ENCODE measurements at regions not wholly inside any gene's neighbourhood (a gene's known extent, or its start where the extent isn't known, plus 50 kb on each side); places are given as distances from the start of the nearest gene placed in this dataset.

DNA sequence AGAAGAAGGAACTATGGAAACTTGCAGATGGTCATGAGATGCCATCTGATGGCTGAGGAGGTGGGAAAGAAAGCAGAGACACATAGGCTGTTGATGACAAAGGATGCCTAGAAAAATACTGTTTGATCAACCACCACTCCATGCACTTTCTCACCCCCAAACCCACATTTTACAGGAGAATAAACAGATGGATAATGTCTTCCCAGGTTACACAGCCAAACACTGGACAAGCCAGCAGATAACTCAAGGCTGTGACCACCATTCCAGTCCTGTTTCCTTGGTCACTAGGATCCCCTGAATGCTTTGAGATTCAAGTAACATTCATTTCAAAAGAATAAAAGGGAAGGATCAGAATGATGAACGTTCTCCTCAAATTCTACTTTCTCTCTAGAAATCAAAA, 733.0 kb upstream of the SOX11 start:
- no peak overlapping the region for H3K27ac Mint-ChIP-seq
- no peaks in the 10 kb centered on the region for H3K36me3 ChIP-seq (ENCODE audit: insufficient read depth, low read length)
- H3K27me3 Mint-ChIP-seq: no peaks in the 10 kb centered on the region
- H3K9me3 Mint-ChIP-seq: peaks cover 0 to 11% (median 2%) of the 10 kb centered on the region in 8 donors
- CTCF ChIA-PET (ENCODE audit: partially characterized antibody): no interaction called here
- H3K36me3 Mint-ChIP-seq: no peaks in the 10 kb centered on the region
- no peak overlapping the region for H3K4me3 ChIP-seq (ENCODE audit: low read length in 2 of 2)
- no peaks in the 10 kb centered on the region for H3K9me3 ChIP-seq (ENCODE audit: control insufficient read depth in 1 of 2, low read length in 2 of 2)
- no peak overlapping the region for H3K27ac ChIP-seq (ENCODE audit: low read depth, low read length)
- H3K4me1 ChIP-seq (ENCODE audit: insufficient read depth, low read length): no peaks in the 10 kb centered on the region
- POLR2A ChIA-PET (ENCODE audit: partially characterized antibody): no interaction called here
- no peaks in the 10 kb centered on the region for H3K27me3 ChIP-seq (ENCODE audit: insufficient read depth, low read length)
- H3K4me1 Mint-ChIP-seq: no peaks in the 10 kb centered on the region
- intact Hi-C loops (cut with micrococcal nuclease): no loop called here
- no peak overlapping the region for H3K4me3 Mint-ChIP-seq
- DNase-seq: no peak

GRCh38 chr2:4962419-4962818, 729.8 kb upstream of the SOX11 start:
- intact Hi-C loops (cut with micrococcal nuclease): no loop called here
- peaks cover 0 to 7% (median 1%) of the 10 kb centered on the region in 8 donors for H3K9me3 Mint-ChIP-seq
- CTCF ChIA-PET (ENCODE audit: partially characterized antibody): no interaction called here

DNA sequence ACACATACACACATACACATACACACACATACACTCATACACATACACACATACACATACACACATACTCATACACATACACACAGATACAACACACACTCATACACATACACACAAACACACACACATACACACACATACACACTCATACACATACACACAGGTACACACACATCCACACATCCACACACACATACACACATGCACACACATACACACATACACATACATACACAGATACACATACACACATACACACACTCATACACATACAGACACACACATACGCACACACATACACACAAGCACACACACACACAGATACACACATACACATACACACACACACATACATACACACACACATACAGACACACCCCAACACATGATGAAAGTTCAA, 729.1 kb upstream of the SOX11 start:
- Histone ChIP-seq H3K27ac (ENCODE audit: low read depth, low read length) (no peak overlapping the region), H3K36me3 (ENCODE audit: insufficient read depth, low read length) (no peaks in the 10 kb centered on the region), H3K4me3 (ENCODE audit: low read length in 2 of 2) (no peak overlapping the region), H3K4me1 (ENCODE audit: insufficient read depth, low read length) (no peaks in the 10 kb centered on the region), H3K9me3 (ENCODE audit: control insufficient read depth in 1 of 2, low read length in 2 of 2) (no peaks in the 10 kb centered on the region), H3K27me3 (ENCODE audit: insufficient read depth, low read length) (no peaks in the 10 kb centered on the region)
- peaks cover 0 to 5% (median 2%) of the 10 kb centered on the region in 8 donors for H3K9me3 Mint-ChIP-seq
- intact Hi-C loops (cut with micrococcal nuclease): no loop called here
- no peak overlapping the region for H3K27ac Mint-ChIP-seq
- H3K4me1 Mint-ChIP-seq: no peaks in the 10 kb centered on the region
- H3K36me3 Mint-ChIP-seq: no peaks in the 10 kb centered on the region
- no peak overlapping the region for H3K4me3 Mint-ChIP-seq
- ChIA-PET POLR2A (ENCODE audit: partially characterized antibody) (no interaction called here), CTCF (ENCODE audit: partially characterized antibody) (no interaction called here)
- DNase-seq: no peak
- no peaks in the 10 kb centered on the region for H3K27me3 Mint-ChIP-seq

More at GRCh38 chr2:4962419-4962818, 729.8 kb upstream of the SOX11 start:
- Mint-ChIP-seq H3K4me1 (no peaks in the 10 kb centered on the region), H3K4me3 (no peak overlapping the region), H3K27ac (no peak overlapping the region), H3K27me3 (no peaks in the 10 kb centered on the region), H3K36me3 (no peaks in the 10 kb centered on the region)
- Histone ChIP-seq H3K9me3 (ENCODE audit: control insufficient read depth in 1 of 2, low read length in 2 of 2) (no peaks in the 10 kb centered on the region), H3K36me3 (ENCODE audit: insufficient read depth, low read length) (no peaks in the 10 kb centered on the region), H3K27me3 (ENCODE audit: insufficient read depth, low read length) (no peaks in the 10 kb centered on the region), H3K4me1 (ENCODE audit: insufficient read depth, low read length) (no peaks in the 10 kb centered on the region), H3K4me3 (ENCODE audit: low read length in 2 of 2) (no peak overlapping the region), H3K27ac (ENCODE audit: low read depth, low read length) (no peak overlapping the region)
- DNase-seq: no peak
- POLR2A ChIA-PET (ENCODE audit: partially characterized antibody): no interaction called here

GRCh38 chr2:4964001-4964540, 728.1 kb upstream of the SOX11 start:
- Histone ChIP-seq H3K27me3 (ENCODE audit: insufficient read depth, low read length) (no peaks in the 10 kb centered on the region), H3K36me3 (ENCODE audit: insufficient read depth, low read length) (no peaks in the 10 kb centered on the region), H3K27ac (ENCODE audit: low read depth, low read length) (no peak overlapping the region), H3K4me3 (ENCODE audit: low read length in 2 of 2) (no peak overlapping the region), H3K4me1 (ENCODE audit: insufficient read depth, low read length) (no peaks in the 10 kb centered on the region), H3K9me3 (ENCODE audit: control insufficient read depth in 1 of 2, low read length in 2 of 2) (no peaks in the 10 kb centered on the region)
- H3K27ac Mint-ChIP-seq: no peak overlapping the region
- no peaks in the 10 kb centered on the region for H3K36me3 Mint-ChIP-seq
- intact Hi-C loops (cut with micrococcal nuclease): no loop called here
- H3K4me1 Mint-ChIP-seq: no peaks in the 10 kb centered on the region
- POLR2A ChIA-PET (ENCODE audit: partially characterized antibody): no interaction called here
- DNase-seq: no peak
- H3K4me3 Mint-ChIP-seq: no peak overlapping the region
- peaks cover 0 to 5% (median 2%) of the 10 kb centered on the region in 8 donors for H3K9me3 Mint-ChIP-seq
- no peaks in the 10 kb centered on the region for H3K27me3 Mint-ChIP-seq
- CTCF ChIA-PET (ENCODE audit: partially characterized antibody): no interaction called here

DNA sequence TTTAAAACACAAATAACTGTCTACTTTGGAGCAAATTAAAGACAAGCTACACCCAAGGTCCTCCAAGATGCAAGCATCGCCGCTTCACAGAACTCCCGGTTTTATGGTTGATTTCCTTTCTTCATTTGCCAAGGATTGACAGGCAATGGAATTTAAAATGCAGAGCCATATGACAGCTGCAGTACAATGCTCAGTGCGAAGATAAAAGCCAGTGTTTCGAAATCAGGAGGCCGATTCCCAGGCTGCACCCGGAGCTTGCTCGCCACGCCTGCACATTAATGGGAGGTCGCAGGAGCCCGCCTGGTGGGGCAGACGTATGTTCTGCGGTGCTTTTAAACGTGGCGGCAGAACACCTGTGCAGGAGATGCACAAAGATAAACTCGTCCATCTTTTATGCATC, 727.6 kb upstream of the SOX11 start:
- ChIA-PET POLR2A (ENCODE audit: partially characterized antibody) (no interaction called here), CTCF (ENCODE audit: partially characterized antibody) (no interaction called here)
- Mint-ChIP-seq H3K9me3 (peaks cover 0 to 5% (median 3%) of the 10 kb centered on the region in 8 donors), H3K27ac (no peak overlapping the region), H3K27me3 (no peaks in the 10 kb centered on the region), H3K4me3 (no peak overlapping the region), H3K36me3 (no peaks in the 10 kb centered on the region), H3K4me1 (no peaks in the 10 kb centered on the region)
- intact Hi-C loops (cut with micrococcal nuclease): no loop called here
- Histone ChIP-seq H3K27ac (ENCODE audit: low read depth, low read length) (no peak overlapping the region), H3K4me1 (ENCODE audit: insufficient read depth, low read length) (no peaks in the 10 kb centered on the region), H3K27me3 (ENCODE audit: insufficient read depth, low read length) (no peaks in the 10 kb centered on the region), H3K36me3 (ENCODE audit: insufficient read depth, low read length) (no peaks in the 10 kb centered on the region), H3K9me3 (ENCODE audit: control insufficient read depth in 1 of 2, low read length in 2 of 2) (no peaks in the 10 kb centered on the region), H3K4me3 (ENCODE audit: low read length in 2 of 2) (no peak overlapping the region)
- DNase-seq: no peak

DNA sequence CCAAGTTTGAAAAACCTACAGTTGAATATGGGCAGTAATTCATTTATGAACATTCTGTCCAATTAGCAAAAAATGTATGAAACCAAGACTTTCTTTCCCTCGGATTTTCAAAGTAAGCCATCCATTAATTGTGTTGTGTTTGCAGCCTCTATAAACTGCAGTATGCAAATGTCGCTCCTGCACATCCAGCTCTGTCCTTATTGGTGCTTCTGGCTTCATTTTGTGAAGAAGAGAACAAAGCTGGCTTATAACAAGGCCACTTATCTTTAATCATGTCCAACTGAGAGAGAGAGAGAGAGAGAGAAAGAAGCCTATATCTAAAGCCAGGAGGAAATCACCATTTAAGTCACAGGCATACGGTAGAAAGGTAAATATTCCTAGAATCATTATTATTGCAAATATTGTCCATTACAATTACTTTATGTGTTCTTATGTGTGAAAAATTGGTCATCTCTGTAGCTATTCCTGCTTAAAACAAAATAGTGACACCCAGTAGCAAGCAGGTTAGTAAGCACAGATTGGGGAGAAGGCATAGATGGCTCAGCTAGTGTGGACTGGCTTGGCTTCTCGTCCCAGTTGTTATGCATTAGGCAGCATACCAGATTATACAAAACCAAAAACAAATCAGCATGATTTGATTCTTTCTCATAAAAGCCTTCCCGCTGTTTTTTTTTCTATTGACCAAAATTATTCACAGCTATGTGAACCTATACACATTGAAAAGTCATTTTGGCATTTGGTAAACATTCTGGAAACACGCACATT, 726.4 kb upstream of the SOX11 start:
- Mint-ChIP-seq H3K36me3 (no peaks in the 10 kb centered on the region), H3K4me1 (no peaks in the 10 kb centered on the region), H3K27ac (no peak overlapping the region), H3K9me3 (peaks cover 0 to 7% (median 3%) of the 10 kb centered on the region in 8 donors), H3K4me3 (no peak overlapping the region), H3K27me3 (no peaks in the 10 kb centered on the region)
- CTCF ChIA-PET (ENCODE audit: partially characterized antibody): no interaction called here
- Histone ChIP-seq H3K4me3 (ENCODE audit: low read length in 2 of 2) (no peak overlapping the region), H3K27me3 (ENCODE audit: insufficient read depth, low read length) (no peaks in the 10 kb centered on the region), H3K27ac (ENCODE audit: low read depth, low read length) (no peak overlapping the region), H3K9me3 (ENCODE audit: control insufficient read depth in 1 of 2, low read length in 2 of 2) (no peaks in the 10 kb centered on the region), H3K4me1 (ENCODE audit: insufficient read depth, low read length) (no peaks in the 10 kb centered on the region), H3K36me3 (ENCODE audit: insufficient read depth, low read length) (no peaks in the 10 kb centered on the region)
- DNase-seq: no peak
- intact Hi-C loops (cut with micrococcal nuclease): no loop called here
- POLR2A ChIA-PET (ENCODE audit: partially characterized antibody): no interaction called here

DNA sequence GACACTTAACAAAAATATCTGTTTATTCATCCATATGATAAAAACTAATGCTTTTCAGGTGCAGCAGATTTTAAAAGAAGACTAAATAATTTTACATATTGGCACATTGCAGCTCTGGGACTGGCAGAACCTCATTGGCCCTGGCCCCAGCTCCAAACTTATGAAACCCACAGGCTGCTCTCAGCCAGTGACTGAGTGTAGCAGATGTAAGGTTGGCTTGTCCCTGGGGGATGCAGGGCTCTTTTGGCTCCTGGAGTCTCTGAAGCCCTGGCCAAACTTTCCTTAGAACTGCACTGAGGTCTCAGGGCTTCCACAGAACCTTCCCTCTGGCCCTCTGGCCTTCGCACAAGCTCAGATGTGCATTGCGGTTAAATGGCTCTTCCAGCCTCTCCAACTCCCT, 725.0 kb upstream of the SOX11 start:
- Mint-ChIP-seq H3K27ac (no peak overlapping the region), H3K9me3 (peaks cover 0 to 5% (median 3%) of the 10 kb centered on the region in 8 donors), H3K4me3 (no peak overlapping the region), H3K27me3 (no peaks in the 10 kb centered on the region), H3K36me3 (no peaks in the 10 kb centered on the region), H3K4me1 (no peaks in the 10 kb centered on the region)
- intact Hi-C loops (cut with micrococcal nuclease): no loop called here
- POLR2A ChIA-PET (ENCODE audit: partially characterized antibody): no interaction called here
- Histone ChIP-seq H3K36me3 (ENCODE audit: insufficient read depth, low read length) (no peaks in the 10 kb centered on the region), H3K4me1 (ENCODE audit: insufficient read depth, low read length) (no peaks in the 10 kb centered on the region), H3K9me3 (ENCODE audit: control insufficient read depth in 1 of 2, low read length in 2 of 2) (no peaks in the 10 kb centered on the region), H3K4me3 (ENCODE audit: low read length in 2 of 2) (no peak overlapping the region), H3K27me3 (ENCODE audit: insufficient read depth, low read length) (no peaks in the 10 kb centered on the region), H3K27ac (ENCODE audit: low read depth, low read length) (no peak overlapping the region)
- CTCF ChIA-PET (ENCODE audit: partially characterized antibody): no interaction called here
- DNase-seq: no peak

Data from CD4-positive, alpha-beta memory T cell (primary cell).